CD4-positive, alpha-beta T cell treated with Interleukin-2 at 100 ng/mL for 4 hours (primary cell): ENCODE measurements at regions not wholly inside any gene's neighbourhood (a gene's known extent, or its start where the extent isn't known, plus 50 kb on each side); places are given as distances from the start of the nearest gene placed in this dataset.

Experiments used
- DNase-seq: peaks from one replicate; pipeline ENCODE4 v3.0.0-alpha.2; 2020; ENCODE audit warnings: low spot score

- DNase-seq: no peak
Observed at GRCh38 chr15:60057554-60057953, 53.4 kb downstream of the FOXB1 start.

- DNase-seq: no peak
Observed at GRCh38 chr15:60059186-60059585, 55.1 kb downstream of the FOXB1 start.

- no peak for DNase-seq
Observed at GRCh38 chr15:60061758-60062157, 57.6 kb downstream of the FOXB1 start.

GRCh38 chr15:60062826-60063225 is 58.7 kb downstream of the FOXB1 start:
- no peak for DNase-seq

GRCh38 chr15:60065951-60066350 is 61.8 kb downstream of the FOXB1 start:
- no peak for DNase-seq

GRCh38 chr15:60070838-60071493 is 66.9 kb downstream of the FOXB1 start:
- no peak for DNase-seq

- no peak for DNase-seq
Observed at GRCh38 chr15:60072826-60073465, 68.8 kb downstream of the FOXB1 start.

GRCh38 chr15:60073466-60073840 is 69.3 kb downstream of the FOXB1 start:
- no peak for DNase-seq

- DNase-seq: no peak
Observed at GRCh38 chr15:60074181-60074885, 70.2 kb downstream of the FOXB1 start.

GRCh38 chr15:60076045-60076444 is 71.9 kb downstream of the FOXB1 start:
- no peak for DNase-seq

- DNase-seq: no peak
Observed at GRCh38 chr15:60076582-60077276, 72.6 kb downstream of the FOXB1 start.

GRCh38 chr15:60077581-60078359 is 73.7 kb downstream of the FOXB1 start:
- DNase-seq: no peak

- DNase-seq: no peak
Observed at GRCh38 chr15:60079210-60079609, 75.1 kb downstream of the FOXB1 start.

GRCh38 chr15:60081976-60082375 is 77.9 kb downstream of the FOXB1 start:
- no peak for DNase-seq

- DNase-seq: no peak
Observed at GRCh38 chr15:60083318-60083717, 79.2 kb downstream of the FOXB1 start.

GRCh38 chr15:60086681-60087429 is 82.7 kb downstream of the FOXB1 start:
- DNase-seq: no peak

- DNase-seq: no peak
Observed at GRCh38 chr15:60087561-60087960, 83.5 kb downstream of the FOXB1 start.

- DNase-seq: no peak
Observed at GRCh38 chr15:60090747-60091146, 86.6 kb downstream of the FOXB1 start.

- no peak for DNase-seq
Observed at GRCh38 chr15:60091157-60091556, 87.0 kb downstream of the FOXB1 start.

- no peak for DNase-seq
Observed at GRCh38 chr15:60091911-60092310, 87.8 kb downstream of the FOXB1 start.
